Hepatocyte (in vitro differentiated cells): ENCODE measurements at regions not wholly inside any gene's neighbourhood (a gene's known extent, or its start where the extent isn't known, plus 50 kb on each side); places are given as distances from the start of the nearest gene placed in this dataset.

Experiments used
- CTCF ChIP-seq: fragments of 200-600 bp; sonication (generic); IDR thresholded peaks from 2 replicates; pipeline ENCODE4 v1.5.1; 2016; ENCODE audit warnings: antibody characterized with exemption, mild to moderate bottlenecking; ENCODE audit not compliant: poor library complexity
- EZH2 ChIP-seq: fragments of 200-600 bp; sonication (generic); IDR thresholded peaks from 2 replicates; pipeline ENCODE4 v1.6.1; 2016; ENCODE audit warnings: antibody characterized with exemption, mild to moderate bottlenecking, borderline replicate concordance
- EZH2phosphoT487 ChIP-seq: fragments of 200-600 bp; sonication (generic); IDR thresholded peaks from one replicate; pipeline ENCODE4 v1.6.1; 2018; ENCODE audit warnings: antibody characterized with exemption, mild to moderate bottlenecking, low read depth, moderate library complexity; ENCODE audit not compliant: unreplicated experiment, severe bottlenecking

GRCh38 chr5:4212071-4212739 lies 616.6 kb downstream of the IRX1 start:
- no peak for TF ChIP-seq CTCF
- TF ChIP-seq EZH2 = no peak
- no peak for TF ChIP-seq EZH2phosphoT487
